ENCODE measurements at regions not wholly inside any gene's neighbourhood (a gene's known extent, or its start where the extent isn't known, plus 50 kb on each side); places are given as distances from the start of the nearest gene placed in this dataset.

GRCh38 chrX:40298572-40299479 is 201.1 kb upstream of the BCOR start:
- TF ChIP-seq, protein P1, sequence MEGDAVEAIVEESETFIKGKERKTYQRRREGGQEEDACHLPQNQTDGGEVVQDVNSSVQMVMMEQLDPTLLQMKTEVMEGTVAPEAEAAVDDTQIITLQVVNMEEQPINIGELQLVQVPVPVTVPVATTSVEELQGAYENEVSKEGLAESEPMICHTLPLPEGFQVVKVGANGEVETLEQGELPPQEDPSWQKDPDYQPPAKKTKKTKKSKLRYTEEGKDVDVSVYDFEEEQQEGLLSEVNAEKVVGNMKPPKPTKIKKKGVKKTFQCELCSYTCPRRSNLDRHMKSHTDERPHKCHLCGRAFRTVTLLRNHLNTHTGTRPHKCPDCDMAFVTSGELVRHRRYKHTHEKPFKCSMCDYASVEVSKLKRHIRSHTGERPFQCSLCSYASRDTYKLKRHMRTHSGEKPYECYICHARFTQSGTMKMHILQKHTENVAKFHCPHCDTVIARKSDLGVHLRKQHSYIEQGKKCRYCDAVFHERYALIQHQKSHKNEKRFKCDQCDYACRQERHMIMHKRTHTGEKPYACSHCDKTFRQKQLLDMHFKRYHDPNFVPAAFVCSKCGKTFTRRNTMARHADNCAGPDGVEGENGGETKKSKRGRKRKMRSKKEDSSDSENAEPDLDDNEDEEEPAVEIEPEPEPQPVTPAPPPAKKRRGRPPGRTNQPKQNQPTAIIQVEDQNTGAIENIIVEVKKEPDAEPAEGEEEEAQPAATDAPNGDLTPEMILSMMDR (IDR thresholded peaks at IDR 0.05): no peak
- TF ChIP-seq POLR2A (IDR thresholded peaks at IDR 0.05) (no peak), POLR2AphosphoS5 (IDR thresholded peaks at IDR 0.05) (no peak)
